ENCODE measurements at regions not wholly inside any gene's neighbourhood (a gene's known extent, or its start where the extent isn't known, plus 50 kb on each side); places are given as distances from the start of the nearest gene placed in this dataset.

DNA sequence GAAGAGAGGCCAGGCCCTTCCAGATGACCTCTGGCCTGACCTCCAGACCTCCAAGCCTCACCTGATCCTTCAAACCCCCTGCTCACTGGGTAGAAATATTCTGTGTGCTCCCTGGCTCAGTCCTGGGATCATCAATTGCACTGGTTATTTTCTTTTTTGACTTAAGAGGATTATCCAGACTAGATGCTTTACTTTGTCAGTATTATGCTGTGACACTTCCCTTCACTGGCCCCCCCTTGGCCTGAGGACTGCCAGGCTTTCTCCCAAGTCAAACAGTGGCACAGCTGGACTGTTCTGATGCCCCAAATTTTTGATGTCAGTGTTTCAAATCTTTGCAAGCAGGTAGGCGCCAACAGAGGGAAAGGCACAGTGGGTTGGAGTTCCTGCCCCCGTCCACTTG, 156.3 kb upstream of the SKOR2 start:
- TF ChIP-seq EZH2 (IDR thresholded peaks at IDR 0.05) = no peak
- TF ChIP-seq POLR2AphosphoS5 (IDR thresholded peaks at IDR 0.05; ENCODE audit: borderline replicate concordance, low read depth, low read length) = no peak
